GM23248 (cell line): ENCODE measurements at regions not wholly inside any gene's neighbourhood (a gene's known extent, or its start where the extent isn't known, plus 50 kb on each side); places are given as distances from the start of the nearest gene placed in this dataset.

Experiments
- EZH2 ChIP-seq: fragments of 200-600 bp; sonication (generic); IDR thresholded peaks from 2 replicates; pipeline ENCODE4 v1.6.1; 2018; ENCODE audit warnings: antibody characterized with exemption, mild to moderate bottlenecking; ENCODE audit not compliant: insufficient read depth, poor library complexity, severe bottlenecking
- EZH2phosphoT487 ChIP-seq: fragments of 200-600 bp; sonication (generic); IDR thresholded peaks from 2 replicates; pipeline ENCODE4 v1.6.1; 2018; ENCODE audit warnings: antibody characterized with exemption, moderate library complexity, mild to moderate bottlenecking, low read depth; ENCODE audit not compliant: insufficient read depth

DNA sequence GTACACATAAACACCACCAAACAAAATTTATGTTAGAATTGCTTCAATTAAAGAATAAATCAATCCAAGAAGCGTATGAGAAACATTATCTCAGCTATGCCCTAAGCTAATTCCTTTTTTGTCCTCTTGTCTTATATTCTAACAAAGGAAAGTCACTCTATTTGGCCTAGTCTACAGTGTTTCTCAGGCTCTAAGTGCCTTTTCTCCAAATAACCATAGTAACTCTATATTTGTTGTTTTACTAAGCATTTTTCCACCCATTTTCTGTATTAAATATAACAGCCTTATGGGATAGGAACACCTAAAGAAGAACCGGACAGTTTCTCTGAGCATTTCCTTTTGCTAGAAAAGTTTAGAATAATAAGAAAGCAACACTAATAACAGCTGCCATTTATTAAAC, 120.1 kb upstream of the MTAP start:
- TF ChIP-seq EZH2phosphoT487: no peak
- no peak for TF ChIP-seq EZH2
